ENCODE measurements at regions not wholly inside any gene's neighbourhood (a gene's known extent, or its start where the extent isn't known, plus 50 kb on each side); places are given as distances from the start of the nearest gene placed in this dataset.

DNA sequence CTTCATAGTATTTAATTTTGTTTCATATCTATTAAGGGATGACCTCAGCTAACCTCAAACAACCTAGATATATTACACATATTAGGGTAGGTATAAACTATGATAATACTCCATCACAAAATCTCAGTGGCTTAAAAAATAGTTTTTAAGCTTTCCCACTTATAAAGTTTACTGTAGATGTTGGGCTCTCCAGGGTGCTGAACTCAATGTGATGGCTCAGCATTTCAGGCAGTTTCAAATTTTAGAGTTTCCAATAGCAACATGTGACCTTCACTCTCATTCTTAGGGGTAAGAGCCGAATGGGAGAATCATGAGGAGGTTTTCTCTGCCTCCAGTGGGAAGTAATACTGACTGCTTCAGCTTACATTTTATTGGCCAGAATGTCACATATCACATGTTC, 357.3 kb downstream of the MEI4 start:
- TF ChIP-seq, protein P1, sequence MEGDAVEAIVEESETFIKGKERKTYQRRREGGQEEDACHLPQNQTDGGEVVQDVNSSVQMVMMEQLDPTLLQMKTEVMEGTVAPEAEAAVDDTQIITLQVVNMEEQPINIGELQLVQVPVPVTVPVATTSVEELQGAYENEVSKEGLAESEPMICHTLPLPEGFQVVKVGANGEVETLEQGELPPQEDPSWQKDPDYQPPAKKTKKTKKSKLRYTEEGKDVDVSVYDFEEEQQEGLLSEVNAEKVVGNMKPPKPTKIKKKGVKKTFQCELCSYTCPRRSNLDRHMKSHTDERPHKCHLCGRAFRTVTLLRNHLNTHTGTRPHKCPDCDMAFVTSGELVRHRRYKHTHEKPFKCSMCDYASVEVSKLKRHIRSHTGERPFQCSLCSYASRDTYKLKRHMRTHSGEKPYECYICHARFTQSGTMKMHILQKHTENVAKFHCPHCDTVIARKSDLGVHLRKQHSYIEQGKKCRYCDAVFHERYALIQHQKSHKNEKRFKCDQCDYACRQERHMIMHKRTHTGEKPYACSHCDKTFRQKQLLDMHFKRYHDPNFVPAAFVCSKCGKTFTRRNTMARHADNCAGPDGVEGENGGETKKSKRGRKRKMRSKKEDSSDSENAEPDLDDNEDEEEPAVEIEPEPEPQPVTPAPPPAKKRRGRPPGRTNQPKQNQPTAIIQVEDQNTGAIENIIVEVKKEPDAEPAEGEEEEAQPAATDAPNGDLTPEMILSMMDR (IDR thresholded peaks at IDR 0.05; ENCODE audit: insufficient read depth, low read length), result no peak
- TF ChIP-seq POLR2AphosphoS5 (IDR thresholded peaks at IDR 0.05; ENCODE audit: low read depth), result no peak
